ENCODE measurements at regions not wholly inside any gene's neighbourhood (a gene's known extent, or its start where the extent isn't known, plus 50 kb on each side); places are given as distances from the start of the nearest gene placed in this dataset.

GRCh38 chr15:70269991-70270751 is 172.5 kb upstream of the TLE3 start:
- no peak overlapping the region for H3K9ac ChIP-seq (ENCODE audit: control insufficient read depth, insufficient read depth, low read length)
- RAD21 ChIA-PET (ENCODE audit: unreplicated experiment) = interaction anchor here (1.3 to 1.8 kb wide), 3 partner anchors 30 to 247 kb away, joined by 3 to 4 read pairs (median 4); no protein-coding TSS in a partner anchor
- no TSS peak for BruUV-seq (replicated peaks)

GRCh38 chr15:70269311-70269911 is 171.7 kb upstream of the TLE3 start:
- in situ Hi-C loops (cut with MboI) = no loop called here
- ChIA-PET SMC1A (ENCODE audit: uncharacterized antibody, unreplicated experiment) (interaction anchor here (1.0 to 1.8 kb wide), 7 partner anchors 10 to 366 kb away, joined by 3 to 7 read pairs (median 4); no protein-coding TSS in a partner anchor), RAD21 (ENCODE audit: unreplicated experiment) (interaction anchor here (1.3 to 2.2 kb wide), 4 partner anchors 31 to 246 kb away, joined by 3 to 5 read pairs (median 4); no protein-coding TSS in a partner anchor), CTCF (interaction anchor here (0.6 to 1.7 kb wide), 7 partner anchors 9 to 197 kb away, joined by 3 to 7 read pairs (median 3); no protein-coding TSS in a partner anchor), POLR2A (interaction anchor here (0.6 kb wide), 1 partner anchor 1958 kb away, joined by 3 read pairs; no protein-coding TSS in a partner anchor)
- ATAC-seq (no peak), DNase-seq (ENCODE audit: low read depth, low spot score) (no peak), FAIRE-seq (no peak)
- Histone ChIP-seq H3K4me3 (no peak overlapping the region), H3K9me3 (replicated peaks; ENCODE audit: control insufficient read depth, insufficient read depth, low read length) (no peaks in the 10 kb centered on the region), H3K27me3 (replicated peaks in 1 of 2; ENCODE audit: control insufficient read depth in 2 of 2, insufficient read depth in 2 of 2, low read length in 1 of 2) (no peaks in the 10 kb centered on the region; a peak in 2 of 4 replicates), H4K20me1 (ENCODE audit: control insufficient read depth, insufficient read depth) (no peaks in the 10 kb centered on the region), H2AFZ (ENCODE audit: control insufficient read depth, low read depth, low read length) (no peak overlapping the region), H3K27ac (ENCODE audit: control insufficient read depth, insufficient read depth) (no peak overlapping the region), H3K4me2 (ENCODE audit: control insufficient read depth, insufficient read depth) (no peak overlapping the region), H3K9ac (ENCODE audit: control insufficient read depth, insufficient read depth, low read length) (no peak overlapping the region), H3K79me2 (ENCODE audit: control insufficient read depth, insufficient read depth, low read length) (no peaks in the 10 kb centered on the region), H3K36me3 (ENCODE audit: control insufficient read depth in 2 of 2, insufficient read depth in 2 of 2, low read length in 1 of 2) (no peaks in the 10 kb centered on the region), H3K4me1 (ENCODE audit: control insufficient read depth, insufficient read depth, low read length) (peaks cover 22% of the 10 kb centered on the region)
- 67% methylated on average over 9 of the region's 9 CpGs for WGBS (ENCODE audit: insufficient coverage, insufficient replicate concordance, low lambda C conversion rate, missing lambda C conversion rate)
- BruUV-seq (replicated peaks) = no TSS peak
- intact Hi-C loops (cut with micrococcal nuclease; ENCODE audit: unreplicated experiment) = no loop called here
- no peak for TF ChIP-seq PAX5 (IDR thresholded peaks at IDR 0.05; ENCODE audit: borderline replicate concordance, low read depth, low read length)
- no peak for TF ChIP-seq POU2F2 (IDR thresholded peaks at IDR 0.05; ENCODE audit: borderline replicate concordance, low read depth, low read length)
- no peak for TF ChIP-seq NBN (IDR thresholded peaks at IDR 0.05)
- no peak for TF ChIP-seq ATF3 (IDR thresholded peaks at IDR 0.05; ENCODE audit: borderline replicate concordance, extremely low read depth, low read depth, low read length)
- no peak for TF ChIP-seq E4F1 (IDR thresholded peaks at IDR 0.05; ENCODE audit: borderline replicate concordance, partially characterized antibody)

More at GRCh38 chr15:70269991-70270751, 172.5 kb upstream of the TLE3 start:
- H3K9me3 ChIP-seq (replicated peaks; ENCODE audit: control insufficient read depth, insufficient read depth, low read length) = no peaks in the 10 kb centered on the region
- TF ChIP-seq ATF7 (IDR thresholded peaks at IDR 0.05; ENCODE audit: low read depth) (no peak), HDAC6 (IDR thresholded peaks at IDR 0.05; ENCODE audit: unreplicated experiment) (no peak)
- FAIRE-seq (no peak), ATAC-seq (no peak), DNase-seq (ENCODE audit: low read depth, low spot score) (no peak)
- H3K79me2 ChIP-seq (ENCODE audit: control insufficient read depth, insufficient read depth, low read length) = no peaks in the 10 kb centered on the region
- H3K27me3 ChIP-seq (replicated peaks in 1 of 2; ENCODE audit: control insufficient read depth in 2 of 2, insufficient read depth in 2 of 2, low read length in 1 of 2) = no peaks in the 10 kb centered on the region; a peak in 2 of 4 replicates
- no peak overlapping the region for H3K4me3 ChIP-seq
- in situ Hi-C loops (cut with MboI) (no loop called here), intact Hi-C loops (cut with micrococcal nuclease; ENCODE audit: unreplicated experiment) (no loop called here)
- SMC1A ChIA-PET (ENCODE audit: uncharacterized antibody, unreplicated experiment) = interaction anchor here (0.8 to 1.3 kb wide), 5 partner anchors 9 to 366 kb away, joined by 3 to 5 read pairs (median 4); no protein-coding TSS in a partner anchor
- POLR2A ChIA-PET = interaction anchor here (0.6 kb wide), 2 partner anchors 248 to 1958 kb away, joined by 3 read pairs; no protein-coding TSS in a partner anchor
- no peak overlapping the region for H3K27ac ChIP-seq (ENCODE audit: control insufficient read depth, insufficient read depth)
- 64% methylated on average over 10 of the region's 10 CpGs for WGBS (ENCODE audit: insufficient coverage, insufficient replicate concordance, low lambda C conversion rate, missing lambda C conversion rate)
- H4K20me1 ChIP-seq (ENCODE audit: control insufficient read depth, insufficient read depth) = no peaks in the 10 kb centered on the region
- peaks cover 15% of the 10 kb centered on the region for H3K4me1 ChIP-seq (ENCODE audit: control insufficient read depth, insufficient read depth, low read length)
- no peaks in the 10 kb centered on the region for H3K36me3 ChIP-seq (ENCODE audit: control insufficient read depth in 2 of 2, insufficient read depth in 2 of 2, low read length in 1 of 2)
- no peak overlapping the region for H2AFZ ChIP-seq (ENCODE audit: control insufficient read depth, low read depth, low read length)
- H3K4me2 ChIP-seq (ENCODE audit: control insufficient read depth, insufficient read depth) = no peak overlapping the region
- CTCF ChIA-PET = interaction anchor here (0.6 to 1.7 kb wide), 5 partner anchors 8 to 685 kb away, joined by 3 to 6 read pairs (median 3); no protein-coding TSS in a partner anchor
